A673 (cell line): ENCODE measurements at regions not wholly inside any gene's neighbourhood (a gene's known extent, or its start where the extent isn't known, plus 50 kb on each side); places are given as distances from the start of the nearest gene placed in this dataset.

Experiments
- BruUV-seq: library from RNA; stranded (reverse); fragments of 400-500 nt; replicated peaks from 2 replicates; lab custom pipeline; 2021; lab: Mats Ljungman, UMichigan
- CTCF ChIA-PET: fragments of 300-600 bp; sonication (Branson Sonifier 250); formaldehyde crosslinking; loops from one replicate; lab custom pipeline; 2022; ENCODE audit warnings: antibody characterized with exemption; lab: Charles Lee
- POLR2A ChIA-PET: fragments of 300-600 bp; sonication (Branson Sonifier 250); formaldehyde crosslinking; loops from one replicate; lab custom pipeline; 2022; ENCODE audit warnings: antibody characterized with exemption; ENCODE audit not compliant: low non-redundant PET; lab: Charles Lee
- DNase-seq: peaks from one replicate; pipeline ENCODE4 v3.0.0-alpha.2; 2015; ENCODE audit warnings: low spot score
- H3K27ac ChIP-seq: fragments of 200-600 bp; sonication (generic); 2 replicates; pipeline ENCODE4 v1.5.1; 2016; ENCODE audit warnings: mixed run types, low read depth, mild to moderate bottlenecking, mixed read lengths, antibody characterized with exemption, low read length; ENCODE audit not compliant: poor library complexity, severe bottlenecking
- H3K27me3 ChIP-seq: fragments of 200-600 bp; sonication (generic); replicated peaks from 2 replicates; pipeline ENCODE4 v1.6.1; 2017; ENCODE audit warnings: mixed run types, low read depth, mild to moderate bottlenecking, mixed read lengths, antibody characterized with exemption, low read length; ENCODE audit not compliant: insufficient read depth, poor library complexity
- H3K36me3 ChIP-seq: fragments of 200-600 bp; sonication (generic); 2 replicates; pipeline ENCODE4 v1.6.1; 2016; ENCODE audit warnings: mixed run types, mild to moderate bottlenecking, mixed read lengths, antibody characterized with exemption, low read length; ENCODE audit not compliant: insufficient read depth, poor library complexity, severe bottlenecking
- H3K4me1 ChIP-seq: fragments of 200-600 bp; sonication (generic); 2 replicates; pipeline ENCODE4 v1.6.1; 2017; ENCODE audit warnings: mixed run types, mild to moderate bottlenecking, mixed read lengths, antibody characterized with exemption, low read length; ENCODE audit not compliant: insufficient read depth, poor library complexity, severe bottlenecking
- H3K4me3 ChIP-seq: fragments of 200-600 bp; sonication (generic); 2 replicates; pipeline ENCODE4 v1.5.1; 2016; ENCODE audit warnings: low read depth, mixed run types, mild to moderate bottlenecking, mixed read lengths, low read length; ENCODE audit not compliant: poor library complexity, severe bottlenecking
- H3K9me3 ChIP-seq: fragments of 200-600 bp; sonication (generic); 2 replicates; pipeline ENCODE4 v1.6.1; 2016; ENCODE audit warnings: mixed run types, low read depth, mild to moderate bottlenecking, mixed read lengths, antibody characterized with exemption, low read length; ENCODE audit not compliant: poor library complexity, severe bottlenecking
- EZH2 ChIP-seq: fragments of 200-600 bp; sonication (generic); IDR thresholded peaks from 2 replicates; pipeline ENCODE4 v1.6.1; 2017; ENCODE audit warnings: borderline replicate concordance, low read depth, mild to moderate bottlenecking, mixed read lengths, antibody characterized with exemption, low read length; ENCODE audit not compliant: poor library complexity, severe bottlenecking
- intact Hi-C: fragments of 100-400 bp; cut with micrococcal nuclease; formaldehyde crosslinking; loops from one replicate; pipeline ENCODE4 v1.10.0; 2022; ENCODE audit not compliant: unreplicated experiment
- TF ChIP-seq, protein P1 (sequence below): fragments of 300-800, 200-600 bp; sonication (generic); conservative IDR thresholded peaks from 2 replicates; pipeline ENCODE4 v1.5.1; 2017; ENCODE audit warnings: low read depth, mild to moderate bottlenecking, antibody characterized with exemption, low read length, moderate library complexity, mixed read lengths

GRCh38 chr2:2517399-2517798 lies 186.3 kb upstream of the MYT1L start:
- Histone ChIP-seq H3K9me3 (no peaks in the 10 kb centered on the region), H3K27ac (no peak overlapping the region), H3K27me3 (peaks cover 15% of the 10 kb centered on the region), H3K4me1 (no peaks in the 10 kb centered on the region), H3K4me3 (no peak overlapping the region), H3K36me3 (no peaks in the 10 kb centered on the region)
- no TSS peak for BruUV-seq
- CTCF ChIA-PET = no interaction called here
- intact Hi-C loops = no loop called here
- no peak for DNase-seq
- POLR2A ChIA-PET = no interaction called here
- TF ChIP-seq EZH2 = no peak
- TF ChIP-seq, protein P1, sequence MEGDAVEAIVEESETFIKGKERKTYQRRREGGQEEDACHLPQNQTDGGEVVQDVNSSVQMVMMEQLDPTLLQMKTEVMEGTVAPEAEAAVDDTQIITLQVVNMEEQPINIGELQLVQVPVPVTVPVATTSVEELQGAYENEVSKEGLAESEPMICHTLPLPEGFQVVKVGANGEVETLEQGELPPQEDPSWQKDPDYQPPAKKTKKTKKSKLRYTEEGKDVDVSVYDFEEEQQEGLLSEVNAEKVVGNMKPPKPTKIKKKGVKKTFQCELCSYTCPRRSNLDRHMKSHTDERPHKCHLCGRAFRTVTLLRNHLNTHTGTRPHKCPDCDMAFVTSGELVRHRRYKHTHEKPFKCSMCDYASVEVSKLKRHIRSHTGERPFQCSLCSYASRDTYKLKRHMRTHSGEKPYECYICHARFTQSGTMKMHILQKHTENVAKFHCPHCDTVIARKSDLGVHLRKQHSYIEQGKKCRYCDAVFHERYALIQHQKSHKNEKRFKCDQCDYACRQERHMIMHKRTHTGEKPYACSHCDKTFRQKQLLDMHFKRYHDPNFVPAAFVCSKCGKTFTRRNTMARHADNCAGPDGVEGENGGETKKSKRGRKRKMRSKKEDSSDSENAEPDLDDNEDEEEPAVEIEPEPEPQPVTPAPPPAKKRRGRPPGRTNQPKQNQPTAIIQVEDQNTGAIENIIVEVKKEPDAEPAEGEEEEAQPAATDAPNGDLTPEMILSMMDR = no peak

DNA sequence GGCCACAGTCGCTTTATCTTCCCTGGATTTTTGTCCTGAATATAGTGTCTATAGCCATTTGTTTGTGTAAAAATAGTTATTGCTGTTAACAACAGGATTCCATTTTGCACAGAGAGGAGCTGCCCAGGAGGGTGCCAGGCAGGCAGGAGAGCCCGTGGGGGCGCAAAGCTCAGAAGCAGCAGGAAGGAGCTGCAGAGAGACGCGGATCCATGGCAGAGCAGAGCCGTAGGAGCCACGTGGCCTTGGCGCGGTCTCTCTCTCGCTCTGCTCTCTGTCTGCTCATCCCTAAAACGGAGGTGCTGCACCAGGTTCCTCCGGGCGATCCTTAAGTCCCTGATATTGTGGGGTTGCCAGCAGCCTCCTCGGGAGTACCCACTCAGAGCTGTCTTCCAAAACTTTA lies 185.3 kb upstream of the MYT1L start:
- ChIA-PET CTCF (no interaction called here), POLR2A (no interaction called here)
- intact Hi-C loops = no loop called here
- H3K4me1 ChIP-seq = no peaks in the 10 kb centered on the region
- no peak overlapping the region for H3K4me3 ChIP-seq
- H3K27me3 ChIP-seq = peaks cover 22% of the 10 kb centered on the region
- BruUV-seq = no TSS peak
- no peaks in the 10 kb centered on the region for H3K9me3 ChIP-seq
- DNase-seq = no peak
- no peaks in the 10 kb centered on the region for H3K36me3 ChIP-seq
- H3K27ac ChIP-seq = no peak overlapping the region
- no peak for TF ChIP-seq EZH2
- TF ChIP-seq, protein P1 = no peak

- ChIA-PET CTCF (no interaction called here), POLR2A (no interaction called here)
- no peaks in the 10 kb centered on the region for H3K9me3 ChIP-seq
- BruUV-seq = no TSS peak
- no peaks in the 10 kb centered on the region for H3K4me1 ChIP-seq
- intact Hi-C loops = no loop called here
- TF ChIP-seq, protein P1 = no peak
- TF ChIP-seq EZH2 = no peak
- no peak overlapping the region for H3K4me3 ChIP-seq
- DNase-seq = no peak
- peaks cover 37% of the 10 kb centered on the region for H3K27me3 ChIP-seq
- no peaks in the 10 kb centered on the region for H3K36me3 ChIP-seq
- no peak overlapping the region for H3K27ac ChIP-seq
Observed at GRCh38 chr2:2512931-2513330, 181.9 kb upstream of the MYT1L start.
